ENCODE measurements at regions not wholly inside any gene's neighbourhood (a gene's known extent, or its start where the extent isn't known, plus 50 kb on each side); places are given as distances from the start of the nearest gene placed in this dataset.

DNA sequence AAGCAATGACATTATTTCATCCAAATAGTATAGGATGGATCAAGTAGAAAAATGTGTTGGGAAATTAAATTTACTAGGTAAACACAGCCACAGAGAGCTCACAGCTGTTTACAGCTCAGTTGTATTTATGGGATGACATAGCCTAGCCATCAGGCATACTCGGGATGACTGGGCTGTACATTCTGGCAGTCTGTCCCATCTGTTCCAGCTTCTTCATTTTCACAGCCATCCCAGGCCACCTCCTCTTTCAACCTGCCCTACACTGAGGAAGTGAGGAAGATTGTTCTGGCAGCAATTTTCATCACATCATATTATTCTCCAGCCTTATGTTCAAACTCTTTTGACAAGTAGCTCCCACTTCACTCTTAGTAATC lies 98.4 kb upstream of the PFN2 start:
- Histone ChIP-seq H3K4me1 (ENCODE audit: control insufficient read depth in 1 of 2, insufficient read depth in 2 of 2, low read length in 2 of 2) (no peaks in the 10 kb centered on the region), H3K4me3 (ENCODE audit: low read length in 2 of 2) (no peak overlapping the region), H3K36me3 (ENCODE audit: control insufficient read depth in 1 of 2, insufficient read depth in 2 of 2, low read length in 1 of 2) (no peaks in the 10 kb centered on the region), H3K9me3 (ENCODE audit: control insufficient read depth, low read length) (no peaks in the 10 kb centered on the region), H3K27me3 (ENCODE audit: control insufficient read depth in 1 of 2, insufficient read depth in 2 of 2, low read length in 1 of 2) (no peaks in the 10 kb centered on the region), H3K27ac (ENCODE audit: low read depth in 1 of 2, low read length in 2 of 2) (no peak overlapping the region)
- 79 to 90% methylated on average over 1 of the region's 1 CpG for WGBS, 2 donors
- intact Hi-C loops (cut with DNase I), result no loop called here
- DNase-seq (no peak), ATAC-seq (ENCODE audit: low FRiP score) (no peak)

DNA sequence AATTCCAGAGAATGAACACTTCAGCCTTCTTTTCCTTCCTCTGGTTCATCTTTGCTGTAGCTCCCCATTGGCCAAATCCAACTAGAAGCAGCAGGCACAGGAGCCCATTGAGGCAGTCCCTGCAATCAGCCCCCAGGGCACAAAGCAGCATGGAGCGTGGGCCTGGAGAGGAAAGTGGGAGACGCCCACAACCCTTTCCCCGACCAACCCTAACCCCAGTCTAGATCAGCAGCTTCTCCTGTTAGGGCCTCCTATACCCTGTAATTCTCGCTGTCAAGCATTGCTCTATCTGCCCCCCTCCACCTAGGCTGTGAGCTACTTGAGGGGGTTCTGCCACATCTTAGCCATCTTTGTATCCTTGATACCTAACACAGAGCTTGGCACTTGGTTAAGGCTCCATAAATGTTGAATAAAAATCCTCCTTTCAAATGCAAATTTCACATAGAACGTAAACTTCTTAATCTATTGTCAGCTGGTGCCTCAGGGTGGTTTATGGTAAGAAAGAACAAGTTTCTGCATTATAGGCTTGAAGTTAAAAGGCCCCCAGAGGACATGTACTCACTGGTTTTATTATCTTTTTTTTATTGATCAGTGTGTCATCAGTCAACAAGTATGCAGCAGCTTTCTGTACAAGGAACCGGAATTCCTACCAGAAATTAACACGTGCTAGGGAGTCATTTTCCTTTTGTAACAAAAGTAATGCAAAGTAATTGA lies 97.9 kb upstream of the PFN2 start:
- no peak for DNase-seq
- 94 to 97% methylated on average over 7 of the region's 7 CpGs for WGBS, 2 donors
- Histone ChIP-seq H3K36me3 (ENCODE audit: control insufficient read depth in 1 of 2, insufficient read depth in 2 of 2, low read length in 1 of 2) (no peaks in the 10 kb centered on the region), H3K4me3 (ENCODE audit: low read length in 2 of 2) (no peak overlapping the region), H3K9me3 (ENCODE audit: control insufficient read depth, low read length) (no peaks in the 10 kb centered on the region), H3K27me3 (ENCODE audit: control insufficient read depth in 1 of 2, insufficient read depth in 2 of 2, low read length in 1 of 2) (no peaks in the 10 kb centered on the region), H3K27ac (ENCODE audit: low read depth in 1 of 2, low read length in 2 of 2) (no peak overlapping the region), H3K4me1 (ENCODE audit: control insufficient read depth in 1 of 2, insufficient read depth in 2 of 2, low read length in 2 of 2) (no peaks in the 10 kb centered on the region)
- no peak for ATAC-seq (ENCODE audit: low FRiP score)
- intact Hi-C loops (cut with DNase I), result no loop called here

DNA sequence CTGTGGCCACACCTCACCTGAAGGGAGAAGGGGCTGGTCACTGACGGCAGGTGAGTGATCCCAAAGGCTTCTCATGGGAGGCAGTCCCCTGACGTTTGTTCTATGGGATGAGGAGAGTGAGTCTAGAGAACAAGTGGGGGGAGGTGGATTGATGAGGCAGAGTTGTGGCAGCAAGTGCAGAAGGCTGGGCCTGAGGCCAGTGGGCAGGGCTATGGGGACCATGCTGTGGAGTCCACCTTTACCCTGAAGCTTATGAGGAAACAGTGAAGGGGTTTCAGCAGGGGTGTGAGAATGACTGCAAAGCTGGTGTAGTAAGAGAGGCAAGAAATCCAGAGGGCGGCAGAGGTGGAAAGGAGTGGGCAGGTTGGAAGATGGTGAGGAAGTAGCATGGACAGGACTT lies 96.9 kb upstream of the PFN2 start:
- WGBS, 2 donors, result 77 to 87% methylated on average over 3 of the region's 3 CpGs
- no peak for DNase-seq
- no peak overlapping the region for H3K4me3 ChIP-seq (ENCODE audit: low read length in 2 of 2)
- no peaks in the 10 kb centered on the region for H3K4me1 ChIP-seq (ENCODE audit: control insufficient read depth in 1 of 2, insufficient read depth in 2 of 2, low read length in 2 of 2)
- H3K27me3 ChIP-seq (ENCODE audit: control insufficient read depth in 1 of 2, insufficient read depth in 2 of 2, low read length in 1 of 2), result no peaks in the 10 kb centered on the region
- intact Hi-C loops (cut with DNase I), result no loop called here
- no peak overlapping the region for H3K27ac ChIP-seq (ENCODE audit: low read depth in 1 of 2, low read length in 2 of 2)
- no peaks in the 10 kb centered on the region for H3K36me3 ChIP-seq (ENCODE audit: control insufficient read depth in 1 of 2, insufficient read depth in 2 of 2, low read length in 1 of 2)
- H3K9me3 ChIP-seq (ENCODE audit: control insufficient read depth, low read length), result no peaks in the 10 kb centered on the region
- ATAC-seq (ENCODE audit: low FRiP score), result no peak

DNA sequence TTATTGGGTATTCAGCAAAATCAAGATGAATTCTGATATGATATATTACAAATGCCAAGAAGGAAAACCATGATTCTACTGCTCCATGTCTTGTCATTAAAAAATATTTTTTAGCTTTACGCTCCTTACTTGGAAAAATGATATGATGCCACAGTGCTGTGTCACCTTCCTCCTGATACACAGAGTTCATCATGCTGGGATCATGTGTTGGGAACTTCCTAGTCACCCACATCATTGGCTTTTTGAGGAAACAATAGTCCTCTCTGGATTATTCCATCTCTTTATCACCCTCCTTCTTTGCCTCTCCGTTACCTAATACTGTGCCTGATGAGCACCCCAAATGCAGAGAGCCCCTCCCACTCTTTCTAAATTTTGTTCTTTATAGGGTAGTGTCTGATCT lies 94.3 kb upstream of the PFN2 start:
- peaks cover 0 to 4% of the 10 kb centered on the region in 2 donors for H3K4me1 ChIP-seq (ENCODE audit: control insufficient read depth in 1 of 2, insufficient read depth in 2 of 2, low read length in 2 of 2)
- no peak overlapping the region for H3K4me3 ChIP-seq (ENCODE audit: low read length in 2 of 2)
- H3K27me3 ChIP-seq (ENCODE audit: control insufficient read depth in 1 of 2, insufficient read depth in 2 of 2, low read length in 1 of 2), result no peaks in the 10 kb centered on the region
- no peak overlapping the region for H3K27ac ChIP-seq (ENCODE audit: low read depth in 1 of 2, low read length in 2 of 2)
- no peaks in the 10 kb centered on the region for H3K36me3 ChIP-seq (ENCODE audit: control insufficient read depth in 1 of 2, insufficient read depth in 2 of 2, low read length in 1 of 2)
- H3K9me3 ChIP-seq (ENCODE audit: control insufficient read depth, low read length), result no peaks in the 10 kb centered on the region
- ATAC-seq (ENCODE audit: low FRiP score) (no peak), DNase-seq (no peak)
- 94 to 96% methylated on average over 2 of the region's 2 CpGs for WGBS, 2 donors
- intact Hi-C loops (cut with DNase I), result no loop called here

DNA sequence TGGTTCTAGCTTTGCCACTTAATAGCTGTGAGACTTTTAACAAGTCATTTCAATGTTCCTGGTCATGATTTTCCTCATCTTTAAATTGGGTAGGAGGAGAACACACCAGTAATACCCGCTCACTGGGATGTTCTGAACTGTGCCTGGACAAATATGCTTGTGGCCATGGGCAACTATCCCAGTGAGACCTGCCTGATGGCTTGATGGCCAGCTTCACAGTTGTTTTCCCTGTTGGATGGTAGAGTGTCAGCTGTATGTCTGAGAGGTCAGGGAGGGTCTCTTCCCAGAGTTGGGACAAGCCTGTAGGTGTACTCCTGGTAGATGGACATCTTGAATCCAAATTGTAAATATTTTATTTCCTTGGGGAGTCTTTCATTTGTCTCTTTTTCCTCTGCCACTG lies 92.5 kb upstream of the PFN2 start:
- no peak overlapping the region for H3K4me3 ChIP-seq (ENCODE audit: low read length in 2 of 2)
- H3K4me1 ChIP-seq (ENCODE audit: control insufficient read depth in 1 of 2, insufficient read depth in 2 of 2, low read length in 2 of 2), result peaks cover 0 to 4% of the 10 kb centered on the region in 2 donors
- H3K27me3 ChIP-seq (ENCODE audit: control insufficient read depth in 1 of 2, insufficient read depth in 2 of 2, low read length in 1 of 2), result no peaks in the 10 kb centered on the region
- no peaks in the 10 kb centered on the region for H3K9me3 ChIP-seq (ENCODE audit: control insufficient read depth, low read length)
- DNase-seq, result no peak
- H3K27ac ChIP-seq (ENCODE audit: low read depth in 1 of 2, low read length in 2 of 2), result no peak overlapping the region
- ATAC-seq (ENCODE audit: low FRiP score), result no peak
- intact Hi-C loops (cut with DNase I), result no loop called here
- H3K36me3 ChIP-seq (ENCODE audit: control insufficient read depth in 1 of 2, insufficient read depth in 2 of 2, low read length in 1 of 2), result no peaks in the 10 kb centered on the region
- WGBS, 2 donors, result 82 to 87% methylated on average over 1 of the region's 1 CpG

DNA sequence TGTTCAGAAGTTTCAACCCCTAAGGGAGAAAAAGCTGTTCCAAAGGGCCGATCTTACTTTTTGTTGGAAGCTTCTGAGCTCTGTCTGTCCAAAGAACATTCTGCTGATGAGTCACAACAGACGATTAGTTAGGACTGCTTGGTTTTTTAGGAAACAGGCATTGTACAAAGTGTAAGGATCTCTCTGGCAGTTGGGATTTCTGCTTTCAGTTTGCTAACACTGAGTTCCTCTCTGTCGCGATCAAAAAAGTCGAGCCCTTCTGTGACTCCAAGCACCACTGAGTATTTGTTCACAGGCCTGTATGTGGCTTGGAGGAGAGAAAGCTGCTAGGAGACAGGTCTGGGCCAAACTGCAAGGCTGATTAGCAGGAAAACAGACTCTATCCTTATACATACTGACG lies 91.8 kb upstream of the PFN2 start:
- WGBS, 2 donors, result 6% methylated on average over 6 of the region's 6 CpGs
- ATAC-seq (ENCODE audit: low FRiP score), result peak; percentile 83
- peak overlapping the region; percentile 44 to 91 for H3K27ac ChIP-seq (ENCODE audit: low read depth in 1 of 2, low read length in 2 of 2)
- peak overlapping the region; percentile 11 to 61 for H3K4me3 ChIP-seq (ENCODE audit: low read length in 2 of 2)
- H3K36me3 ChIP-seq (ENCODE audit: control insufficient read depth in 1 of 2, insufficient read depth in 2 of 2, low read length in 1 of 2), result no peaks in the 10 kb centered on the region
- intact Hi-C loops (cut with DNase I), result no loop called here
- H3K4me1 ChIP-seq (ENCODE audit: control insufficient read depth in 1 of 2, insufficient read depth in 2 of 2, low read length in 2 of 2), result peaks cover 0 to 4% of the 10 kb centered on the region in 2 donors
- DNase-seq, result no peak
- H3K27me3 ChIP-seq (ENCODE audit: control insufficient read depth in 1 of 2, insufficient read depth in 2 of 2, low read length in 1 of 2), result no peaks in the 10 kb centered on the region
- no peaks in the 10 kb centered on the region for H3K9me3 ChIP-seq (ENCODE audit: control insufficient read depth, low read length)

DNA sequence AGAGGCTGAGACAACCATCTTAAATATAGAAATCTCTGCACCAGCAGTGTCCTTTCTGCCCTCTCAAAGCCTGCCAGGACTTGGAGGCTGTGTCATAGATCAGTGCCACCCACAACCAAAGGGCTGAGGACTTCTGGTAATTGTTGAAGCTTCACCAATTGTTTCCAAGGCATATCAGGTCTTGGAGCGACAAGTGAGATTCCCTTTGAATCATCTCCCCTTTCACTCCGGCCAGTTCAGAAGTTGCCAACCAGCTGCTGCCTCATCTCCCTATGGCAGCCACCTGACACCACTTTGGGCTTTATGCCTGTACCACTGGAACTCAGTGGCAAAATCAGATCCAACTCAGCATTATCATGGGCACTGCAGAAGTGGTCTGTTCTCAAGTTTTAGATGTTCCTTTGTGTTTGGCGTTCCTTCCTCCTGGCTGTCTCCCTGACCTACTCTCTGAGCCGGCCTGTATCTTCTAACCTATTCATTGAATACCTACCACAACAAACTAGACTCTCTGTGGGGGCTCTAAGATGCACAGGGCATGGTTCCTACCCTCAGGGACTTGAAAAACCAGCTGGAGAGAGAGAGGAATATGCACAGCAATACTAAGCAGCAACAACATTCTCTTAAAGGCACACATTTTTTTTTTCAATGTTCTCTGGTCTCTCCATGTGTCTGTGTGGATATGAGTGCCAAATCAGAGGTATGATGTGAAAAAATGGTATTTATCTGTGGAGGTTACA lies 90.8 kb upstream of the PFN2 start:
- 49 to 62% methylated on average over 4 of the region's 4 CpGs for WGBS, 2 donors
- ATAC-seq (ENCODE audit: low FRiP score) (peak; percentile 13), DNase-seq (no peak)
- H3K4me1 ChIP-seq (ENCODE audit: control insufficient read depth in 1 of 2, insufficient read depth in 2 of 2, low read length in 2 of 2), result peaks cover 0 to 4% of the 10 kb centered on the region in 2 donors
- no peaks in the 10 kb centered on the region for H3K9me3 ChIP-seq (ENCODE audit: control insufficient read depth, low read length)
- H3K27me3 ChIP-seq (ENCODE audit: control insufficient read depth in 1 of 2, insufficient read depth in 2 of 2, low read length in 1 of 2), result no peaks in the 10 kb centered on the region
- H3K27ac ChIP-seq (ENCODE audit: low read depth in 1 of 2, low read length in 2 of 2), result peak overlapping the region in 1 of 2 donors; percentile 16
- intact Hi-C loops (cut with DNase I), result no loop called here
- H3K36me3 ChIP-seq (ENCODE audit: control insufficient read depth in 1 of 2, insufficient read depth in 2 of 2, low read length in 1 of 2), result no peaks in the 10 kb centered on the region
- no peak overlapping the region for H3K4me3 ChIP-seq (ENCODE audit: low read length in 2 of 2)

DNA sequence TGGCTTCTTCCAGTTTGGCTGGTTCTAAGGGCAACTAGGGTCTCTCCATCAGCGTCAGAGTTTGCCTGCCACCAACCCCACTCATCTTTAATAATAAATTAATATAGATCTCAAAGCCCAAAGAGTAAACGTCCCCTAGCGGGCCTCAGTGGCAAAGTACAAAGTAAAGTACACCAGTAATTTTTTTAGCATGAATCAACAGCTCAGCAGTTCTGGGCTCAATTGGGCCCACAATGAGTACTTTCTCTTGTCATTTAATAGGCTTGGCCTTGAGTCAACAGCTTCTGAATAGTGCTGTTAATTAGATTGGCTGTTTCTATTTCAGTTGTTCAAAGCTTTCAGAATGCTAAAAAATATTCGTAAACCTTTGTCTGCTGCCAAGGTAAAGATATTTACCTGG lies 89.0 kb upstream of the PFN2 start:
- Histone ChIP-seq H3K9me3 (ENCODE audit: control insufficient read depth, low read length) (no peaks in the 10 kb centered on the region), H3K27me3 (ENCODE audit: control insufficient read depth in 1 of 2, insufficient read depth in 2 of 2, low read length in 1 of 2) (no peaks in the 10 kb centered on the region), H3K36me3 (ENCODE audit: control insufficient read depth in 1 of 2, insufficient read depth in 2 of 2, low read length in 1 of 2) (no peaks in the 10 kb centered on the region), H3K27ac (ENCODE audit: low read depth in 1 of 2, low read length in 2 of 2) (no peak overlapping the region), H3K4me1 (ENCODE audit: control insufficient read depth in 1 of 2, insufficient read depth in 2 of 2, low read length in 2 of 2) (peaks cover 0 to 4% of the 10 kb centered on the region in 2 donors), H3K4me3 (ENCODE audit: low read length in 2 of 2) (no peak overlapping the region)
- intact Hi-C loops (cut with DNase I), result no loop called here
- ATAC-seq (ENCODE audit: low FRiP score), result no peak
- DNase-seq, result no peak
- 93 to 94% methylated on average over 4 of the region's 4 CpGs for WGBS, 2 donors

DNA sequence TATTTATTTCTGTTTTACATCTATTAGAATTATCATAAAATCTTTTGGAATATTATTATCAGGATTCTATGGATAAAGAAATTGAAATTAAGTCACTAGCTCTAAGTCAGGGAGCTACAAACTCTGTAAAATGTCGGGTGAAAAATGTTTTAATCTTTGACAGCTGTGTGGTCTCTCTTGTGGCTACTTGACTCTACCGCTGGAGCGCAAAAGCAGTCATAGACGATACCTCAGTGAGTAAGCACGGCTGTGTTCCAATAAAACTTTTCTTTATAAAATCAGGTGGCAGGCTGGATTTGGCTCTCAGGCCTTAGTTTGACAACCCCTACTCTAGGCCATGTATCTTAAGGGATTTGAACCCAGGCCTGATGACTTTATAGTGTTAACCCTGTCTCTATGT lies 88.5 kb upstream of the PFN2 start:
- DNase-seq (no peak), ATAC-seq (ENCODE audit: low FRiP score) (no peak)
- WGBS, 2 donors, result 47 to 89% methylated on average over 5 of the region's 5 CpGs
- Histone ChIP-seq H3K36me3 (ENCODE audit: control insufficient read depth in 1 of 2, insufficient read depth in 2 of 2, low read length in 1 of 2) (no peaks in the 10 kb centered on the region), H3K27me3 (ENCODE audit: control insufficient read depth in 1 of 2, insufficient read depth in 2 of 2, low read length in 1 of 2) (no peaks in the 10 kb centered on the region), H3K4me3 (ENCODE audit: low read length in 2 of 2) (no peak overlapping the region), H3K4me1 (ENCODE audit: control insufficient read depth in 1 of 2, insufficient read depth in 2 of 2, low read length in 2 of 2) (peaks cover 0 to 4% of the 10 kb centered on the region in 2 donors), H3K9me3 (ENCODE audit: control insufficient read depth, low read length) (no peaks in the 10 kb centered on the region), H3K27ac (ENCODE audit: low read depth in 1 of 2, low read length in 2 of 2) (no peak overlapping the region)
- intact Hi-C loops (cut with DNase I), result no loop called here
